Ovary (tissue), 3 donors: ENCODE measurements at regions not wholly inside any gene's neighbourhood (a gene's known extent, or its start where the extent isn't known, plus 50 kb on each side); places are given as distances from the start of the nearest gene placed in this dataset.

Experiments used
- POLR2A ChIP-seq: fragments of 450-650 bp; IDR thresholded peaks from one replicate; pipeline ENCODE4 v1.6.1; 2017; ENCODE audit warnings: antibody characterized with exemption, mild to moderate bottlenecking, moderate library complexity
- TF ChIP-seq, protein P1 (sequence below), 3 donors: fragments of 450-650 bp in 2 of 3; fragments of 200-600 bp in 1 of 3; IDR thresholded peaks; one replicate each; pipeline versions ENCODE4 v1.5.1 to v1.8.0; 2016 to 2022; ENCODE audit warnings: antibody characterized with exemption in 3 of 3, mild to moderate bottlenecking in 1 of 3
- donor health status: DM: no; HTN: no; CAD: no.

DNA sequence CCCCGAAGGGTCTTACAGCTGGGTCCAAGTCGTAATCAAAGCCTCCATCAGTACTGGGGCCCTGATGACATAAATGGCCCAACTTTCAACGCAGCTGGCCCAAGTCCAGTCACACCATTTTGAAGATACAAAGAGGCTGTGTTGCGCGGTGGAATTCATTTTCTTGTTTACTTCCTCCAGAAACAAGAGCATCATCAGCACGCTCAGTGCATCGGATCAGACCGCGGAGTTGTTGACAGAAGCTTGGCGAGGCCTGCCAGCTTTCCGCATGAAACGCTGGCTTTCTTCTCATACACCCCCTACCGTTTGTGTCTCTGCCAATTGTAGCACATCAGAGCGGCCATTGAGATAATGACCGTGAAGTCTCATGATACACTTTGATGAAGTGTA lies 101.7 kb upstream of the SPATA31D4 start:
- no peak for TF ChIP-seq POLR2A
- TF ChIP-seq, protein P1, sequence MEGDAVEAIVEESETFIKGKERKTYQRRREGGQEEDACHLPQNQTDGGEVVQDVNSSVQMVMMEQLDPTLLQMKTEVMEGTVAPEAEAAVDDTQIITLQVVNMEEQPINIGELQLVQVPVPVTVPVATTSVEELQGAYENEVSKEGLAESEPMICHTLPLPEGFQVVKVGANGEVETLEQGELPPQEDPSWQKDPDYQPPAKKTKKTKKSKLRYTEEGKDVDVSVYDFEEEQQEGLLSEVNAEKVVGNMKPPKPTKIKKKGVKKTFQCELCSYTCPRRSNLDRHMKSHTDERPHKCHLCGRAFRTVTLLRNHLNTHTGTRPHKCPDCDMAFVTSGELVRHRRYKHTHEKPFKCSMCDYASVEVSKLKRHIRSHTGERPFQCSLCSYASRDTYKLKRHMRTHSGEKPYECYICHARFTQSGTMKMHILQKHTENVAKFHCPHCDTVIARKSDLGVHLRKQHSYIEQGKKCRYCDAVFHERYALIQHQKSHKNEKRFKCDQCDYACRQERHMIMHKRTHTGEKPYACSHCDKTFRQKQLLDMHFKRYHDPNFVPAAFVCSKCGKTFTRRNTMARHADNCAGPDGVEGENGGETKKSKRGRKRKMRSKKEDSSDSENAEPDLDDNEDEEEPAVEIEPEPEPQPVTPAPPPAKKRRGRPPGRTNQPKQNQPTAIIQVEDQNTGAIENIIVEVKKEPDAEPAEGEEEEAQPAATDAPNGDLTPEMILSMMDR (IDR thresholded peaks at IDR 0.05) = no peak
